ENCODE measurements at regions not wholly inside any gene's neighbourhood (a gene's known extent, or its start where the extent isn't known, plus 50 kb on each side); places are given as distances from the start of the nearest gene placed in this dataset.

GRCh38 chr21:35491114-35491513 lies 442.0 kb upstream of the RUNX1 start:
- no peak for TF ChIP-seq CTCF (IDR thresholded peaks at IDR 0.05; ENCODE audit: extremely low read depth in 1 of 2, insufficient read depth in 1 of 2, low read depth in 1 of 2, low read length in 2 of 2)
- no peak for TF ChIP-seq JUN (IDR thresholded peaks at IDR 0.05; ENCODE audit: borderline replicate concordance, insufficient read depth, insufficient read length, low read depth)

Measured in endothelial cell of umbilical vein (primary cell).